ENCODE measurements at regions not wholly inside any gene's neighbourhood (a gene's known extent, or its start where the extent isn't known, plus 50 kb on each side); places are given as distances from the start of the nearest gene placed in this dataset.

DNA sequence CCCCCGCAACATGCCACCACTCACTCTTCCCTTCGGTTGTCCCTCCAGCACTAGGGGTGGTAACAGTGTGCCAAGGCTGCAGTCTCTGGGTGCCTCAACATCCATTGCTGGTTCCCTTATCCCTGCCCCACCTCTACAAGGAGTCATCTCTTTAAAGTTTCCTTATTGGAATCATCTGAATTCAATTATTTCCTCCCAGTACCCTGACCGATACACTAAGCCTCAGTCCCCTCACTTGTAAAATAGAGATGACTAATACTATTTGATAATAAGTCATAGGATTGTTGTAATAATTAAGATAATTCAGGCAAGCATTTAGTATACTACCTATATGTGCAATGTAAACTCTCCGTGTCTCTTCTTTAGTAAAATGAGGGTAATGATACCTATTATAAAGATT is 352.5 kb downstream of the ENC1 start:
- DNase-seq (ENCODE audit: low spot score), result no peak

- no peak for DNase-seq (ENCODE audit: low spot score)
Measured at GRCh38 chr5:74286734-74287695, 353.5 kb downstream of the ENC1 start.

DNA sequence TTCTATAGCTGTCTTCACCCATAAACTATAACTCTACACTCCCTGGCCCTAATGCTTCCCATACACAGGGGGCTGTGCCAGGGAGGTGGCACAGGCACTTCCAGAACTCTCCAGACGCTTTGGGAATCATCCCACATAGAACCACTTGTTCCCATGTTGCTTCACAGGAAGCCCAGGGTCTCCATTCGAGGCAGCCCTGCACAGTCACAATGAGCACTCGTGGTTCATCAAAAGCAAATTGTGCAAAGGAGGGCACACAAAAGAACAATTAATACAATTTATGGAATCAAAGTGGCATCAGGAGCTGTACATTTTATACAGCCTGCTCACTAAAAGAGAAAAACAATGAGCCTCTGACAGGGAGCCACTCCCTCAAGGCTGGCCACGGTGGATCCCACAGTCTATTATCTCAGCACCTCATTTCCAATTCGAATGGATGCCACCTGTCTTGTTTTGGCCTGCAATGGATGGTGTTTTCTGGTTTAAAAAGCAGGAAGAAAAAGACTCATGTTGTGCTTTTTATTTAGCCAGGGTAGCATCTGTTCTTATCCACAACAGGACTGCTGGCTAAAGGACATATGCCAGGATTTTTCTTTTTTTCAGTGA is 354.8 kb downstream of the ENC1 start:
- no peak for DNase-seq (ENCODE audit: low spot score)

DNA sequence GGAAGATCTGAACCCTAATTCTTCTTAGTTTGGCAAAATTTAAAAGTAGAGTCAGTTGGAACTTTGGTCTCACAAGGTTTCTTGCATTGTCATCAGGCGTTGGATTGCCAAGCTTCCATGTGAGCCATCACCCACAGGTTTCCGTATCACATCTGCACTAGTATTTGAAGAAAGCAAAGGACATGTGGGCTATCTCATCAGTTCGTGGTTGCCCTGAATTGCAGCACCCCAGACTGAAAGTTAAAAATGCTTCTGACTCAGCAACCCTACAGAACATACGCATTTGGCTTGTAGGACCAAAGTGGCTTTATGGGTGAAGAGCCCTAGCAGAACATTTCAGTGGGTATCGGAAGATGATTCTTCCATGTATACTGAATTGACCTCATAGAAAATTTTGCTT is 358.0 kb downstream of the ENC1 start:
- DNase-seq (ENCODE audit: low spot score), result no peak

GRCh38 chr5:74281166-74281565 is 359.4 kb downstream of the ENC1 start:
- no peak for DNase-seq (ENCODE audit: low spot score)

DNA sequence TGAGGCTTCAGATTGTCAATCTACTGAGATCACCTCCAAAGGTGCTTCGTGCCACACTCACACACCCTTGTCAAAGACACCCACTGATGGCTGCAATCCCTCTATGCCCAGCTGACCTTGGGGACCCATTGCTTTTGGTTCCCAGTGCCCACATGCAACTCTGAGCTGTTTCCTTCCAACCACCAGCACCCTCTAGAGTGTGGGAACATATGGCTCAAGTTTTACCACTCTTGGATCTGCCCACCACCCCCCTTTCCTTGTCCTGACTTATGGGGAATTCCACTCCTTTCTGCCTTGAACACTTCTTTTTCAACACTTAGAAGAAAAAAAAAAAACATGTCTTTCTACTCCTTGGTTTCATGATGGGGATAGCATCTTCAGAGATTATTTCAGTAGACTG is 360.2 kb downstream of the ENC1 start:
- DNase-seq (ENCODE audit: low spot score), result no peak

DNA sequence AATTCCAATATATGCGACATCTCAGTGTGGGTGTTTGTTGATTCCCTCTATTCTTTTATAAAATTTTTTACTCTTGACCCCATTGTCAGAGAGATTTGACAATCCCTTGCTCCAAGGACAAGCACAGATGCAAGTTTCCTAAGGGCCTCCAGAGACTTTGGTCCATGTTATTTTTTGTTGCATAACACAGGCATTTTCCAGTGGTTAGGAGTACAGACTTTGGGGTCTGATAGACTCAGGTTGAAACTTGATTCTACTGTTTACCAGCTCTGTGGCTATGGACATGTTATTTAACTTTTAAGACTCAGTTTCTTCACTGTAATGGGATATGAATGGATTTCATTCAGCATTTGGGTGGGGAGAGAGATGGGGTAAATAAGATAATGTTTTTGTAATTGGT is 361.3 kb downstream of the ENC1 start:
- no peak for DNase-seq (ENCODE audit: low spot score)

DNA sequence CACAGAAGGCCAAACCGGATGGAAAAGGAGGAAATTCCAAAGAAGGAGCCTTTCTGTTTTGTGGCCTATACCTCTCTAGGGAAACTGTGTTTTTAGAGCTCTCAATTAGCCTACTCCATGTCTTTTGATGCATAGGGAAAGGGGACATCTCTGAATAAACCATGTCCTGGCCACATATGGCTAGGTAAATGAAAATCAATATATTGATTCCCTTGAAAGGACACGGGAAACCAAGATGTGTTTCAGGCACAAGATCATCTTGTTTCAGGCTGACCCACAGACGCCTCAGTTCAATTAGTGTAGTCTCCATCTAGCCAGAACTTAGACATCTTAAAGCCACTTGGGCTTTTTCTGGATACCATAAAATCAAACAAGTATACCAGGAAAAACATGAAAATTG is 363.1 kb downstream of the ENC1 start:
- no peak for DNase-seq (ENCODE audit: low spot score)

DNA sequence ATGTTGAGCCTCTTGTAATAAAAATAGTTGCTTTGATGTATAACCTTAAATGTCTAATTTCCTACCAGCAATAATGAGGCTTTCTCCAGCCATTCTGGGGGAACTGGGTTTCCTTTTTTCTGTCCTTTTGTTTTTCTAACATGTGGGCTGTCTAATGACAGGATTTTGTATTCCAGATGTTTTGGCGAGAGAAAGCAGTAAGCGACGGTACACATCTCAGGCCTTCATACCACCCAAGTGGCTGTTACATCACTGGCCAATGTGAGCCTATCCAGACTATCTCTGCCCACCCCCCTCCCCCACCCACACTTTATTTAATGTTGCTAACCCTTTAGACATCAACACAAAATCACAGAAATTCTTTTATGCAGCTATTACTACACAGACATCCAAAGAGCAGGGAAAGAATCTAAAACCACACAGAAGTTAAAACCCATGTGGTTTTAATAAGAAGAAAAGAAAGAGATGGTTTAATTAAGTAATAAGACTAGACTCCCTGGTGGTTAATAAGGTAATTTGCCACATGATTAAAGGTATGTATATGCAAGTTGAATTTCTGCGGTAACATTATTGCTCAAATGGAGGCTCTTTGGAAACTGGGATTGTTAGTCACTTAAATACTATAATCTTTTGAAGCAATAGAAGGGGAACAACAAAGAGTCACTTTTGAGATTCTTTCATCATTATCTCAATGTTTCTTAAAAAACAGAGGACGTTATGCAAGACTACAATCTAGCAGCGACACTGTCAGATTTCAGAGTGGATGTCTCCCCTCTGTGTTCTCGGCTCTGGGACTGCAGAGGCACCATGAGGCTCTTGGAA is 365.1 kb downstream of the ENC1 start:
- peak; percentile 12 for DNase-seq (ENCODE audit: low spot score)

DNA sequence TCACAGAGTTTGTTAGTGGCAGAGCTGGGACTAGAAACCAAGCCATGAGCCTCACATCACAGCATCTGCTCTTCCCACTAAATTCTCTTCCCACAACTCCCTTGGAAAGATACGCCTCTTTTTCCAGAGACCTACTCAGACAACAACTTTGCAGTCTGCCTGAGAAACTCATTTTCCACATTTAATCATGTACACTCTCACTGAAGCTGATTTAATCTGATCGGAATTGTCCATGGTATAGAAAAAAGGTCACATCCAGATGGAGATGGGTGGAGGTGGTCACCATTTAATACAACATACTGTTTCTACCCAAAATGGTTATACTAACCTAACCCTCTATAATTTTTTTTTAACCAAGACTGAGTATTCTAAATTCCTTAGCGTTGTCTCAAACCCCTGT is 366.2 kb downstream of the ENC1 start:
- DNase-seq (ENCODE audit: low spot score), result no peak

GRCh38 chr5:74272831-74273451 is 367.6 kb downstream of the ENC1 start:
- DNase-seq (ENCODE audit: low spot score), result peak; percentile 66

- peak; percentile 81 for DNase-seq (ENCODE audit: low spot score)
Measured at GRCh38 chr5:74272024-74272775, 368.3 kb downstream of the ENC1 start.

GRCh38 chr5:74268297-74268696 is 372.2 kb downstream of the ENC1 start:
- no peak for DNase-seq (ENCODE audit: low spot score)

DNA sequence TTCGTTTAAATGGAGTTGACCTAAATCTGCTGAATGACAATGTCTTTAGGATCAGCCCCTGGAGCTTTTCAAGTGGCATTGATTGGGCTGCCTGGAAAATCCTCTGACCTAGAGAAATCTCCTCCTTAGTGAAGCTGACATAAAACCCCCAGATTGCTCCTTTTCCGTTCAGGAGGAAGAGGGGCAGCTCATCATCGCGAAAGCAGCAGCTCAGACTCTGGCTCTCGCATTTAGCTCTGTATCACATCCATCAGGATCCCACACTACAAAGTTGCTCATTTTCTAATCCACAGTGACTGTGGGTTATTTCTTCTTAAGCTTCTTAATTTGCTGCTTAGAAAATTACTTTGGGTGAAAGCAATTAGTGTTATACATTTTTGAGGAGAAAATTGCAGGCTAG is 373.7 kb downstream of the ENC1 start:
- DNase-seq (ENCODE audit: low spot score), result no peak

DNA sequence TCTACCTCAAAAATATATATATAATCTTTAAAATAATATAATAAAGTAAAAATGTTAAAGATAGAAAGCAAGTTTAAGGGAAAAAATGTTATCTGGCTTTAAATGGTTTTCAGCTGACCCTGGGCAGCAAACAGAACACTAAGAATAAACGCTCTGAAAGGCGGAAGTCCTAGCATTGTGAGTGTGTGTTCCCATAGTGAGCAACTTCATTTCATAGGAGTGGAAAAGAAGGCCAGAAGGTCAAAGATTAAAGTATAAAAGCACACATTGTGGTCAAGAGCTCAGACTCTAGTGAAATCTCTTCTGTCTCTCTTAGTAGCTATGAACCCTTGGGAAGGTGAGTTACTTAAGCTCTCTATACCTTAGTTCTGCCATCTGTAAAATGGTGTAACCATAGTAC is 374.4 kb downstream of the ENC1 start:
- DNase-seq (ENCODE audit: low spot score), result no peak

GRCh38 chr5:74262544-74263207 is 377.9 kb downstream of the ENC1 start:
- DNase-seq (ENCODE audit: low spot score), result no peak

DNA sequence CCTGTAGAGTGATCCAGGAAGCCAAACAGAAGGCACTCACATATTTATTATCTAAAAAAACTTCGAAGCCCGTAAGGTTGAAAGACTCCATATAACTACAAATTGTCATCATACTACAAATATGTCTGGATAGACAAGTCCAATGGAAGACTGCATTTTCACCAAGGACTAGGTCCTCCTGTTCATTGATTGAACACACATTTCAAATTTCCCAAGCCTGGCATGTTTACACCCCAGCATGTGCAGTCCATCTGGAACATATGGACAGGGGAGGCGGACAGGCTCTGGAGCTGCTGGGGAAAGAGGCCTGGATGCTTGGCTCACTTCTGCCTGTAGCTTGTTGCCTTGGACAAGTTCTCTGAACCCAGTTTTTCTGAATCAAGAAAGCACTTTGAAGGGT is 378.7 kb downstream of the ENC1 start:
- no peak for DNase-seq (ENCODE audit: low spot score)

- DNase-seq (ENCODE audit: low spot score), result no peak
Measured at GRCh38 chr5:74261421-74261820, 379.1 kb downstream of the ENC1 start.

DNA sequence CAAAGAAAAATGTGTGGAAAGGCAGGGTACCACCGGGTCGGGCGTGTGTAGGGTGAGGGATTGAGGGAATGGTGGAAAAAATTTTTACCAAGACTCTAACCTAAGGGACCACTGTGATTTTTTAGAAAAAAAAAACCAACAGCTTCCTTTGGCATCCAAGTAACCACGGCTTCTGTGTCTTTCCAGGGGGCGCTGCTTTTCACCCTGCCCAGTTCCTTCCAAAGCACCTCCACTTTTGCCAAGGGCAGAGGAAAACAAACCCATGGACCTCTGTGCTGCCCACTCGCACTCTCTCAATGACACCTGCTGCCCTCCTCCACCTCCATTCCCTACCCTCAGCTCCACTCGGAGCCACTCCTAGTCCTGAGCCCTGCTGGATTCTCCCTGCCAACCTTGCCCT is 381.0 kb downstream of the ENC1 start:
- no peak for DNase-seq (ENCODE audit: low spot score)

DNA sequence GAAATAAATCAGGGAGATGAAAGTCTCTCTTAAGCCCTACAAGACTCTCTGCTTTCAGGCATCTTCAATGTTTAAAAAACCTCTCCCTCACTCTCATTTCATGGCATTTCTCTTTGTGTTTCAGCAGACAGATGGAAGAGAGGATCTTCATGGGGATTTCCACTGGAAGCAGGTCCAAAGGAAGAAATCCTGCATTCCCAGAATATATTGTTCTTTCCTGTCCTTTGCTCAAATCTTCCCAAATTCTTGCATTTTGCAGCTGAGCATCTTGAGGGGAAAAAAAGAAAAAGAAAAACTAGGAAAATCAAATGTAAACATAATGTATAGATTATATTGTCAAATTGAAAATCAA is 382.2 kb downstream of the ENC1 start:
- DNase-seq (ENCODE audit: low spot score), result no peak

Measured in SW480 (cell line).